HK-2 (cell line): ENCODE measurements at regions not wholly inside any gene's neighbourhood (a gene's known extent, or its start where the extent isn't known, plus 50 kb on each side); places are given as distances from the start of the nearest gene placed in this dataset.
"Not testable (repeated sequence)": the region's sequence is repeated elsewhere in the genome, so short reads cannot be mapped to it uniquely, and the experiment has no call there.

Experiments
- DNase-seq: peaks from one replicate; pipeline ENCODE4 v3.0.0-alpha.2; 2018; ENCODE audit not compliant: unreplicated experiment

GRCh38 chr11:25515576-25515975, 816.4 kb upstream of the ANO3 start:
- DNase-seq = no peak

DNA sequence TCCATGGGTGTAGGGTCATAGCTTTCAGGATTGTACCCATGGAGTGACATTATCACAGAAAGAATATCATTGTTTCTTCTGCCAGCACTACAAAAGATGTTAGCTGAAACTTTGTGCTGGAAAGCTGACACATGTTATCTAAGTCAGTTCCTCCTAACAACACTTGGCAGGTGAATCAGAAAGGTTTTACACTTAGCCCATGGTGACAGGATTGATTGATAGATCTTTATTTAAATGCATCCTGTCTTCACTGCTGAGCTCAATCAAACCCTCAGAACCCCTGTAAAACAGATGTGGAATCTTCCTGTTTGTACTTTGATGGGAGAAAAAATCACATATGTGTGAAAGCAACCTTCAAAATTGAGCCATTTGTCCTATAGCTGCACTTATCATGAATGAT, 811.5 kb upstream of the ANO3 start:
- no peak for DNase-seq

- no peak for DNase-seq
Measured at GRCh38 chr11:25527841-25528240, 804.1 kb upstream of the ANO3 start.

DNA sequence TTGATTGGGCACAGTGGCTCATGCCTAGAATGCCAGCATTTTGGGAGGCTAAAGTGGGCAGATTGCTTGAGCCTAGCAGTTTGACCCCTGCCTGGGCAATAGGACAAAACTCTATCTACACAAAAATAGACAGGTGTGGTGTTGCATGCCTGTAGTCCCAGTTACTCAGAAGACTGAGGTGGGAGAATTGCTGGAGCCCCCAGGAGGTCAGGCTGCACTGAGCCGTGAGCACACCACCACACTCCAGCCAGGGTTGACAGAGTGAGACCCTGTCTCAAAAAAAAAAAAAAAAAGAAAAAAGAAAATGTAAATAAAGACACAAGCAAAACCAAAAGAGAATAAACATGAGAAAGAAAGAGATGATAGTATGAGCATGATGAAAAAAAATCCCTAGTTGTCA, 802.4 kb upstream of the ANO3 start:
- no peak for DNase-seq

DNA sequence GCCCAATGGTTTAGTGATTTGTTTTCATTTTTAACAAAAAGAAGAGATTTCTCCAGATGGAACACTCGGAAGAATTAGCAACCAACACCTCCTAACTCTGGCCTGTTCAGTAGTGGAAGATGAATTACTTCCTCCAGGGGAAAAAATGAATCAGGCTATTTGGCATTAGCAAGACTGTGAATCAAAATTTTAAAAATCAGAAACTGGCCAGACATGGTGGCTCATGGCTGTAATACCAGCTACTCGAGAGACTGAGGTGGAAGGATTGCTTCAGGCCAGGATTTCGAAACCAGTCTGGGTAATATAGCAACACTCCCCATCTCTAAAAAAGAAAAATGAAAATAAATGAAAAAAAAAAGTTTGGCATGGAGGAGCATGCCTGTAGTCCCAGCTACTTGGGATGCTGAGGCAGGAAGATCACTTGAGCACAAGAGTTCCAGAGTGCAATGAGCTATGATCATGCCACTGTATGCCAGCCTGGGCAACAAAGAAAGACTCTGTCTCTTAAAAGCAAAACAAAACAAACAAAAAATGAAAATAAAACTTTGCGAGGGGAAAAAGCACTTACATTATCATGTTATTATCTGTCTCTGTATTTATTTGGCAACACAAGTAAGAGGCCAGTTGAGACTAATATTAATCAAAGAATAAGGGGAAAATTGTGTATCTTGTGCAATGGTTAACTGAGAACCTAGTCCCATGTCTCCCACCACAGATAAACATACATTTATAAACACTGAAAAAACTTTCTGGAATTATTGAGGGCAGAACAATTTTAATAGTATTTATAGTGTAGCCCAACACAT, 796.3 kb upstream of the ANO3 start:
- no peak for DNase-seq

DNA sequence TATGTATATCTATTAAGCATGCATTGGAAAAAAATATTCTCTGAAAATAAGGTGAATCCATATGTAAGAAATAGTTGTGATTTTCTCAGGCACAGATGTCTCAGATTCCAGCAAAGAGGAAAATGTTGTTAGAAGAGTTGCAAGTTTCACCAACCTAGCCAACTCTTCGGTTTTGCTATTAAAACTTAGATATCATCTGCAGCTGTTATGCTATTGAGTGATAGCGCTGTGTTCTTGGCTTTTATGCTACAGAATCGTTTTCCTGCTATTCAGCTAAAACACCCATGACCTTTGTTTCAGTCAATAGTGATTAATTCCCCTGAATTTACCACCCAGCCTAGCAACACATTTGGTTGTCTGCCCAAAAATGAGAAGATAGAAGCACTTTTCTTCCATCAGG, 795.6 kb upstream of the ANO3 start:
- no peak for DNase-seq

DNA sequence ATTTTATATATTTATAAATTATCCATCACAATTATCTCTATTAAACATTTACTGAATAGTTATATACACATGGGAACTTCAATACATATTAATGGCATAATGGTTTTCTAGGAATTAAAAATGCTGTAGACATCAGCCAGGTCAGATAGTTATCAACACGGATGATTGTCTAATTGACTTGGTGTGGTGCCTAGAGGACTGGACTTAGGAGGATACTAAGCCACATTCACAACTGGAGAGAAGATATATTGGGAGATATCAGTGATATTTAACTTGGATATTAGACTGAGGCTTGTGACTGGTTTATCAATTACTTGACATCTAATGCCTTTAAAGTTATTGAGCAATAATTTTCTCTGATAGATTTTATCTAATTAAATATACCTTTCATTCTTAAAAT, 794.5 kb upstream of the ANO3 start:
- no peak for DNase-seq

DNA sequence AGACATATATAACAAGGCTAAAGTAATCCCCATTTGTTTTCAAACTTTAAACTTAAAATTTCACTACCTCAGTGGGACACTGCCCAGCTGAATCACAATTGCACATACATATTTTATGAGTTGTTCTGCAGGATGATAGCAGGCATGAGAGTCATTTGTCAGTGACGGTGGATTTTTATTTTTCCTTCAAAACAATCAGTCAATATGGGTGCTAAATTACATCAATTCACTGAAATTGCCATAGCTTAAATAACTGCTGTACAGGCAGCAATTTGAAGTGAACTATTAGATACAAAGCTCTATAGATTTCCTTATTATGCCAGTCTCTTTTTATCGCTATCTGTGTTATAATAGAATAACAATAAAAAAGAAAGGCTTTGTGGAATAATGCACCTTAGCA, 784.6 kb upstream of the ANO3 start:
- no peak for DNase-seq

- no peak for DNase-seq
Measured at GRCh38 chr11:25562417-25562816, 769.5 kb upstream of the ANO3 start.

- DNase-seq = no peak
Measured at GRCh38 chr11:25565846-25566245, 766.1 kb upstream of the ANO3 start.

DNA sequence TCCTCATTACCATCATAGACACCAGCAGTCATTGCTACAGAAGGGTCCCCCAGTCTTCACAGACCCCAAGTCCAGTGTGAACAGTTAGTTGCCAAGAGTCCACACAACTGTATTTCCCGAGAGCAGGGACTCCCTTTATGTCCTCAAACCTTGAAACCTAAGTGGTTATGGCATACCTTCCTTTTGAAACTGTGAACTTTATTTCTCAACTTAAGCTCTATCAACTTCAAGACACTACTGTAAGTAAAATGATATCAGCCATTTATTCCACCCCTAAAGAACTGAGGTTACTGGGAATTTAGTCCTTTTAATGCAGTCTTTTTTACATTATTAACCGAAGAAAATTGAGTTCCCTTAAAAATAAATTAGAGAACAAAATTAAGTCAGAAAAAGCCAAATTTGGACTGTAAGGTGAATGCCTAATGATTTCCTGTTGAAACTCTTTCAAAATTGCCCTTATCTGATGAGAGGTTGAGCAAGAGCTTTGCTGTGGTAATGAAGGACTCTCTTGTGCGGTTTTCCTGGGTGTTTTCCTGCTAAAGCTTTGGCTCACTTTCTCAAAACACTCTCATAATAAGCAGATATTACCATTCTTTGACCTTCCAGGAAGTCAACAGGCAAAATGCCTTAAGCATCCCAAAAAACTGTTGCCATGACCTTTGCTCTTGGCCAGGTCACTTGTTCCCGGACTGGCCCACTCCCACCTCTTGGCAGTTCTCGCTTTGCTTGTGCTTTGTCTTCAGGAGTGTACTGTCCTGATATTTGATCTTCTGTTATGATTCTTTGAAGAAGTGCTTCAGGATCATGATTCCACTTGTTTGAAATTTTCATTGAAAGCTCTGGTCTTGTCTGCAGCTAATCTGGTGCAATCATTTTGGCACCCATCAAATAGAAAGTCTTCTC, 765.4 kb upstream of the ANO3 start:
- no peak for DNase-seq

GRCh38 chr11:25576320-25576719, 755.6 kb upstream of the ANO3 start:
- no peak for DNase-seq

GRCh38 chr11:25579554-25579953, 752.4 kb upstream of the ANO3 start:
- DNase-seq = not testable (repeated sequence)

GRCh38 chr11:25583596-25583995, 748.3 kb upstream of the ANO3 start:
- DNase-seq = no peak

DNA sequence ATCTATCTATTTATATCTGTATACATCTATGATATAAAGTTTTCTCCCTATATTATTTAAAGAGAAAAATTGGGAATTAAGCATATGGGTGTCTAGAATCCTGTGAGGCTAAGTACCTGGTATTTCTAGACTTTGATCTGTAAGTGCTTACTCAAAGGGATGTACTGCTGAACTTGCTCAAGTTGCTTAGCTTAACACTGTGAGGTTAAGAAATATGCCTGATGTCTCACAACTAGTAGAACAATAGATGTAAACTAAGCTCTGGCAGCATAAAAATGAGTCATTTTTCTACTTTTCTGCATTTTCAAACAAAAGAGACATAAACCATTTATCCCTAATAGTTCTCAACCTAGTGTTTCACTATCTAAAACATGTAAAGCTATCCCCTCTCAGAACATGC, 744.4 kb upstream of the ANO3 start:
- no peak for DNase-seq

- DNase-seq = no peak
Measured at GRCh38 chr11:25593221-25593620, 738.7 kb upstream of the ANO3 start.

DNA sequence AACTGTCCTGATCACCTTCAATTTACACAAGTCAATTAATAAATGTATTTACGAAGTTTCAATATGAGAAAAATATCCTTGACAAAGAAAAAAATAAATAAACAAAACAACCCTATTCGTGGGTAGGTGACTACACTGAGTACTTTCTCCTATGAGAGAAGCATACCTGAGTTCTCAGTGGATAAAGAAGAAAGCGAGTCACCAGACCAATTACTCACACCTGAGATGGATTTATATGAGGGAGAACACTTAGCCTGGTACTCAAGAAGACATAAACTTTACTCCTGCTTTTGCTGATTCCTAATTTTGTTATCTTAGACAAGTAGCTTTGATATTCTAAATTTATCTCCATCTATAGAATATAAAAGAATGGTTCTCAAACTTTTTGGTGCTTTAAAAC, 735.2 kb upstream of the ANO3 start:
- no peak for DNase-seq

- DNase-seq = no peak
Measured at GRCh38 chr11:25597696-25598095, 734.2 kb upstream of the ANO3 start.

DNA sequence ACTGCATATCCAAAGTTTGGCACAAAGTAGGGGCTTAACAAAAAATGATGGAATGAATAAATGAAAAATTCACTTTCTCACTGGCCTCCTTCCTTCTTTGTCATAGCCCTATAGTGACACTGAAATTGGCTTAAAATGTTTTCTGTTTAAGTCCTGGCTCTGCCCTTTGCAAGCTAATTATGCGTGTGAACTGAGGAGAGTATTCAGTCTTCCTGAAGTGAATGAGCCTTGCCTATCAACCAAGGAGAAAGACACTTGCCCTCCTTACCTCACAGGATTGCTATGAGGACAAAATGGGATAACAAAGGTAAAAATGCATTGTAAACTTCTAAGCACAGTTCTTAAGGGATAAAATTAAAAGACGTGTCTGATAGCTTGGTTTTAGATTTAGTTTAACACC, 729.8 kb upstream of the ANO3 start:
- DNase-seq = no peak

DNA sequence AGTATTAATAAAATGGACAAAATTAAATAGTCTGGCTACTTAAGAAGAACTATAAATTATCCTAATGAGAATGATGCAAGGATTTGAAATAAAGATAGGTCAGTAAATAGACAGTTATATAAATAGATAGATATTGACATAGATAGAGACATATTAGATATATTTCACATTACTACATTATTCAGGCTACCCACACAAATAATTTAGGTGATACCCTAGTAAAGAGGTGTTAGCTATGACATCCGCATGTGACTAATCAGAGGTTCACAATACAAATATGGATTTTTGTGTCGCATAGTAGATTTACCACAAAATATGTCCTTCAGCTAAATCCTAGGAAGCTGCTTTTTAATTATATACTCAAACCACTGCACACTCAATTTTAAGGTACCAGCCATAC, 729.0 kb upstream of the ANO3 start:
- DNase-seq = no peak

GRCh38 chr11:25612806-25613205, 719.1 kb upstream of the ANO3 start:
- DNase-seq = no peak

DNA sequence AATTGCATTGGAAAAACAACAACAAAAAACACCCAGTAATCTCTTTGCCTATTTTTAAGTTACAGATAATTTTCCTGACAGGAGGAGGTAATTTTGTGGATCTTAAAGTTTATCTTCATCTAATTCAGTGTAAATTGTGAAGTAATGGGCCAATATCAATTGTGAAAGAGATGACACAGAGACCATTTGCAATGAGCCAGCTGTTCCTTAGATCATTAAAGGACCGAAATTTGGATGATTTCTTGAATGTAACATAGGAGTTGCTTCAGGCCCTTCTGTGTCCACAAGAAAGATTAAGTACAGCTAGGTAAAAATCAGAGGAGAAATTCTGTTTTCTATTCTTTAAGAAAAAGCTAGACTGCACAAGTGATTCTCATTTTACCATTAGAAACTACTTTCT, 718.5 kb upstream of the ANO3 start:
- no peak for DNase-seq

DNA sequence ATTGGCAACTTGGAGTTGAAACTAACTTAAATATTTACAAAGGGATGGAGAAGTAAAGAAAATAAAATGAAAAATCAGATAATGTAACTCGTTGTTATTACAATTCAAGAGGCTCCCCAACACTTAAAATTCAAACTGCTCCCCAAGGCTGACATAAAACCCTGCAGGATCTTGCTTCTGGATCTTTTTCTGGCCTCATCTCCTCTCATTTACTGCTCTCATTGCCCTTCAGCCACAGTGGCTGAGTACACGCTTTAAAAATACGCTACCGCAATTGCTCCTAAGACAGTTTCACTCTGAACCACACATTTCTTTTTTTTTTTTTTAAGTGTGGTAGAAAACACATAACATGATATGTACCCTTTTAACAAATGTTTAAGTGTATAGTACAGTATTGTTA, 718.1 kb upstream of the ANO3 start:
- DNase-seq = no peak
